Hepatocyte (in vitro differentiated cells): ENCODE measurements at regions not wholly inside any gene's neighbourhood (a gene's known extent, or its start where the extent isn't known, plus 50 kb on each side); places are given as distances from the start of the nearest gene placed in this dataset.

Experiments used
- DNase-seq: peaks from one replicate; pipeline ENCODE4 v3.0.0-alpha.2; 2016; ENCODE audit warnings: low spot score
- H2AFZ ChIP-seq: fragments of 200-600 bp; sonication (generic); 2 replicates; pipeline ENCODE4 v1.6.0; 2016; ENCODE audit warnings: antibody characterized with exemption, mild to moderate bottlenecking
- H3K27ac ChIP-seq: fragments of 200-600 bp; sonication (generic); 2 replicates; pipeline ENCODE4 v1.5.1; 2016; ENCODE audit warnings: mild to moderate bottlenecking
- H3K27me3 ChIP-seq: fragments of 200-600 bp; sonication (generic); 2 replicates; pipeline ENCODE4 v1.6.1; 2016
- H3K36me3 ChIP-seq: fragments of 200-600 bp; sonication (generic); replicated peaks from 2 replicates; pipeline ENCODE4 v1.5.1; 2016; ENCODE audit warnings: low read depth; ENCODE audit not compliant: insufficient read depth
- H3K4me1 ChIP-seq: fragments of 200-600 bp; sonication (generic); 2 replicates; pipeline ENCODE4 v1.5.1; 2016; ENCODE audit warnings: mild to moderate bottlenecking, moderate library complexity; ENCODE audit not compliant: insufficient read depth
- H3K4me2 ChIP-seq: fragments of 200-600 bp; sonication (generic); 2 replicates; pipeline ENCODE4 v1.6.0; 2016
- H3K4me3 ChIP-seq: fragments of 200-600 bp; sonication (generic); 2 replicates; pipeline ENCODE4 v1.5.1; 2016; ENCODE audit warnings: mild to moderate bottlenecking
- H3K79me2 ChIP-seq: fragments of 200-600 bp; sonication (generic); 2 replicates; pipeline ENCODE4 v1.6.0; 2017; ENCODE audit warnings: mild to moderate bottlenecking
- H3K9me2 ChIP-seq: fragments of 200-600 bp; sonication (generic); replicated peaks from 2 replicates; pipeline ENCODE4 v1.6.0; 2017; ENCODE audit warnings: mild to moderate bottlenecking; ENCODE audit not compliant: insufficient read depth
- H3K9me3 ChIP-seq: fragments of 200-600 bp; sonication (generic); 2 replicates; pipeline ENCODE4 v1.5.1; 2016; ENCODE audit warnings: low read depth, mild to moderate bottlenecking
- H4K20me1 ChIP-seq: fragments of 200-600 bp; sonication (generic); 2 replicates; pipeline ENCODE4 v1.6.0; 2016; ENCODE audit warnings: mild to moderate bottlenecking; ENCODE audit not compliant: insufficient read depth, poor library complexity, severe bottlenecking
- CTCF ChIP-seq: fragments of 200-600 bp; sonication (generic); IDR thresholded peaks from 2 replicates; pipeline ENCODE4 v1.5.1; 2016; ENCODE audit warnings: antibody characterized with exemption, mild to moderate bottlenecking; ENCODE audit not compliant: poor library complexity
- EZH2 ChIP-seq: fragments of 200-600 bp; sonication (generic); IDR thresholded peaks from 2 replicates; pipeline ENCODE4 v1.6.1; 2016; ENCODE audit warnings: antibody characterized with exemption, mild to moderate bottlenecking, borderline replicate concordance
- EZH2phosphoT487 ChIP-seq: fragments of 200-600 bp; sonication (generic); IDR thresholded peaks from one replicate; pipeline ENCODE4 v1.6.1; 2018; ENCODE audit warnings: antibody characterized with exemption, mild to moderate bottlenecking, low read depth, moderate library complexity; ENCODE audit not compliant: unreplicated experiment, severe bottlenecking
- WGBS: methylation state at CpG from one replicate; pipeline ENCODE4 v1.1.6; 2016; ENCODE audit warnings: low lambda C conversion rate; ENCODE audit errors: missing lambda C conversion rate; 5-methylcytosine and 5-hydroxymethylcytosine counted together

DNA sequence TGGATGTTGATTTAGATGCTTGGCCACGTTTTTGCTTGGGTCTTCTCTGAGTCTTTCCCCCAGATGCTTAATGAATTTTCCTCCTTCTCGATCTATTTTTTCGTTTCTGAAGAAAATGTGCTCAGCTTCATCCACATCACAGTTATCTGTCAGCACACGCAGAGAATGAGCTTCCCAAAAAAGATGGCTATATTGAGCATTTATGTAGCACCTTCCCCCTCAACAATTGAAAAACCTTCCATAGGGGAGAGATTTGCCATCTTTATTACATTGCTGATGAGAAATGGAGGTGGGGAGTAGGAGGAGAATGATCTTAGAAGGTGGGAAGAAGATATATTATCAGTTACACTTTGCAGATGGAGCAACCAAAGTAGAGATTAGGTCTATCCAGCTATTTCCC, 228.1 kb upstream of the PHYHIPL start:
- H3K4me3 ChIP-seq = no peak overlapping the region
- 82% methylated on average over 4 of the region's 4 CpGs for WGBS
- H3K27me3 ChIP-seq = no peaks in the 10 kb centered on the region
- H3K9me2 ChIP-seq = no peaks in the 10 kb centered on the region
- no peaks in the 10 kb centered on the region for H4K20me1 ChIP-seq
- DNase-seq = no peak
- no peak overlapping the region for H2AFZ ChIP-seq
- no peak overlapping the region for H3K27ac ChIP-seq
- TF ChIP-seq EZH2phosphoT487 (no peak), EZH2 (no peak), CTCF (no peak)
- H3K79me2 ChIP-seq = no peaks in the 10 kb centered on the region
- H3K9me3 ChIP-seq = no peaks in the 10 kb centered on the region
- H3K36me3 ChIP-seq = no peaks in the 10 kb centered on the region
- H3K4me1 ChIP-seq = peaks cover 4% of the 10 kb centered on the region
- no peak overlapping the region for H3K4me2 ChIP-seq

DNA sequence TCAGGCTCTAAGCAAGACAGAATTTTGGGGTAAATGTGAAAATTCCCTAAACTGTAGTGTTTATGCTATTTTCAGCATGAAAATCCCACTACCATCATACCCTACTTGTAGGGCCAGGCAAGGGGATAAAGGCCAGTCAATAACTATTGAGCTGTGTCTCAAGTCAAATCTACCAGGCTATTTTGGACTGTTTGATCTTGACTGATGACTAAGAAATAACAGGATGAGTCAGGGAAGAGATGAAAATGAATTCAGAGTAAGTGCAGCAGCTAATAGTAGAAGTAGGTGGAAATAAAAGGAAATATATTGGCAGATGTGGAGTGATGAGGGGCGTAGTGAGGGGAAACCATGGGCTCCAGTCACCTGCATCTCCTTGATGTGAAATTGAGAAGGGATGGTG, 225.8 kb upstream of the PHYHIPL start:
- Histone ChIP-seq H3K4me3 (no peak overlapping the region), H3K9me3 (no peaks in the 10 kb centered on the region), H3K27ac (no peak overlapping the region), H3K4me2 (no peak overlapping the region), H3K36me3 (no peaks in the 10 kb centered on the region), H4K20me1 (no peaks in the 10 kb centered on the region), H3K27me3 (no peaks in the 10 kb centered on the region), H2AFZ (no peak overlapping the region), H3K79me2 (no peaks in the 10 kb centered on the region), H3K9me2 (no peaks in the 10 kb centered on the region), H3K4me1 (peaks cover 4% of the 10 kb centered on the region)
- no peak for DNase-seq
- no peak for TF ChIP-seq EZH2phosphoT487
- no peak for TF ChIP-seq EZH2
- no peak for TF ChIP-seq CTCF
- 88% methylated on average over 1 of the region's 1 CpG for WGBS

DNA sequence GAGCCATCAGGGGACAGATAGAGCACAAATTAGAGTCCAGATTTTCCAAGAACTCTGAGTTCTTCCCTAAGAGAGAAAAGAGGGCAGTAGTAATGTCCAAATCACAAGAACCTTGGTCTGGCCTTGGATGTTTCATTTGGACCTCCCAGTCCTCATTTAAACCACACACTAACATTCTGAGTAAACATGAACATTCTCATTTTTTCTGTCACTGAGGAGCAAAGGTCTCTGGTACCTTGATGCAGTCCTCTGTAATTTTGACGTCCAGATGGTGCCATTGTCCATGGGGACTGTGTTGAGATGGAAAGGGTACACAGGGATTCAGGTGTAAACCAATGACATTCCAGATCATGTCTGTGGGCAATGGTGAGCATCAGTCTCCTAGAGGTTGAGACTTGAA, 225.4 kb upstream of the PHYHIPL start:
- peaks cover 4% of the 10 kb centered on the region for H3K4me1 ChIP-seq
- peak overlapping the region; percentile 75 for H3K27ac ChIP-seq
- no peaks in the 10 kb centered on the region for H3K36me3 ChIP-seq
- 61% methylated on average over 1 of the region's 1 CpG for whole genome bisulfite sequencing
- DNase-seq = no peak
- no peaks in the 10 kb centered on the region for H3K9me3 ChIP-seq
- no peaks in the 10 kb centered on the region for H3K79me2 ChIP-seq
- no peaks in the 10 kb centered on the region for H3K9me2 ChIP-seq
- no peaks in the 10 kb centered on the region for H3K27me3 ChIP-seq
- no peak overlapping the region for H2AFZ ChIP-seq
- H3K4me2 ChIP-seq = no peak overlapping the region
- TF ChIP-seq EZH2phosphoT487 (no peak), CTCF (no peak), EZH2 (no peak)
- H4K20me1 ChIP-seq = no peaks in the 10 kb centered on the region
- no peak overlapping the region for H3K4me3 ChIP-seq

GRCh38 chr10:58951746-58952145, 224.7 kb upstream of the PHYHIPL start:
- Histone ChIP-seq H3K36me3 (no peaks in the 10 kb centered on the region), H3K9me3 (no peaks in the 10 kb centered on the region), H3K9me2 (no peaks in the 10 kb centered on the region), H3K4me2 (no peak overlapping the region), H2AFZ (no peak overlapping the region), H4K20me1 (no peaks in the 10 kb centered on the region), H3K79me2 (no peaks in the 10 kb centered on the region), H3K27me3 (no peaks in the 10 kb centered on the region), H3K4me1 (peaks cover 4% of the 10 kb centered on the region), H3K27ac (peak overlapping the region; percentile 75), H3K4me3 (no peak overlapping the region)
- WGBS = 65% methylated on average over 5 of the region's 5 CpGs
- no peak for TF ChIP-seq EZH2
- no peak for TF ChIP-seq EZH2phosphoT487
- TF ChIP-seq CTCF = no peak
- DNase-seq = peak; percentile 14
